Inferior parietal cortex (tissue), 1 donor: ENCODE measurements at regions not wholly inside any gene's neighbourhood (a gene's known extent, or its start where the extent isn't known, plus 50 kb on each side); places are given as distances from the start of the nearest gene placed in this dataset.
A peak's percentile ranks its signal among the peaks of the same experiment; 100 is the strongest.
"Not testable (repeated sequence)": the region's sequence is repeated elsewhere in the genome, so short reads cannot be mapped to it uniquely, and the experiment has no call there.

Experiments used
- DNase-seq: peaks from one replicate; pipeline ENCODE4 v3.0.0-alpha.2; 2016; ENCODE audit errors: extremely low spot score

DNA sequence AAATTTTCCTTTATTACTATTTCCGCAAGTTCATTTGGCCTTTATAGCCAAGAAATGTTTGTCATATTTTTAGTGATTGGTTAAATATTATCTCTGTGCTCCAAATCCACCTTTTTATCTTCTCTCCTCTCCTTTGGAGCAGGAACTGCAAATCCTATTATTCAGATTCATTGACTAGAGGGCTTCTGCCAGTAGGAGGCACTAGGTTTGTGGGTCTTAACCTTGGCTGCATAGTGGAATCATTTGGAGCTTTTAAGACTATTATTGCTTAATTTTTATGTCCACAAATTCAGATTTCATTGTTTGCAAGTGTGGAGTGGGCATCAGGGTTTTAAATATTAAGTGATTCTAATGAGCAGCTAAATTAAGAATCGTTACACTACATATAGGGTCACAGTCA, 75.3 kb upstream of the SYT10 start:
- no peak for DNase-seq

DNA sequence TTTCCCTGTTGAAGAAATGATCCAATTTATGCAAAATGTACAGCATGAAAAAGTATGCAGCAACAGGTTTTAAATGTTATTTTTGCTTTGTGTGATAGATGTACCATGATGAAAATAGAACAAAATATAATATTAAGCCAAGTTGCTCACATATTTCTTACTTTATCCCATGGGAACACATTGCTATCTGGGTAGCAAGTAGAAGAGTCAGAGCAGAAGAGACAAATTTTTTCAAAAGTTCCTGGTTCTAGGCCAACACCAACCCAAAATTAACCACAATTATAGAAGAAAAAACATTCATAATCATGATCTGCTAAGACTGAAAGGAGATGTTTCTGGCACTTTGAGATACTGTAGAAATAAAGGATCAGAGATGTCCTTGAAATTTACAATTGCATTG, 79.9 kb upstream of the SYT10 start:
- peak; percentile 29 for DNase-seq

DNA sequence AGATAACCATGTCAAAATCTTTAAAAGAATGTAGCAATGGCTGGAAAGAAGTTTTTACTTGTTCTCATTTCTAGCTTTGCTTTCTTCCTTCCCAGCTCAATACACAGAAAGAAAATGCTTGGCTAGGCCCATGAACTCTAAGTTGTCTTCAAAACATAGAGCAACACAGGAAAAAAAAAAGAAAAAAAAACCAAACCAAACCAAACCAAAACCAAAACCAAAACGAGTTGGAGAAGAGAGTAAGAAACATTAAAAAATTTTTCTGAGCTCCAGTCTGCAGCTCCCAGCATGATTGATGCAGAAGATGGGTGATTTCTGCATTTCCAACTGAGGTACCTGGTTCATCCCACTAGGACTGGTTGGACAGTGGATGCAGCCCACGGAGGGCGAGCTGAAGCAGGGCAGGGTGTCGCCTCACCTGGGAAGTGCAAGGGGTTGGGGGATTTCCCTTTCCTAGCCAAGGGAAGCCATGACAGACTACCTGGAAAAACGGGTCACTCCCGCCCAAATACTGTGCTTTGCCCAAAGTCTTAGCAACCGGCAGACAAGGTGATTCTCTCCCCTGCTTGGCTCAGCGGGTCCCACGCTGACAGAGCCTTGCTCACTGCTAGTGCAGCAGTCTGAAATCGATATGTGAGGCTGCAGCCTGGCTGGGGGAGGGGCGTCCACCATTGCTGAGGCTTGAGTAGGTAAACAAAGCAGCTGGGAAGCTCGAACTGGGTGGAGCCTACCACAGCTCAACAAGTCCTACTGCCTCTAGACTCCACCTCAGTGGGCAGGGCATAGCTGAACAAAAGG, 81.1 kb upstream of the SYT10 start:
- DNase-seq: not testable (repeated sequence)

DNA sequence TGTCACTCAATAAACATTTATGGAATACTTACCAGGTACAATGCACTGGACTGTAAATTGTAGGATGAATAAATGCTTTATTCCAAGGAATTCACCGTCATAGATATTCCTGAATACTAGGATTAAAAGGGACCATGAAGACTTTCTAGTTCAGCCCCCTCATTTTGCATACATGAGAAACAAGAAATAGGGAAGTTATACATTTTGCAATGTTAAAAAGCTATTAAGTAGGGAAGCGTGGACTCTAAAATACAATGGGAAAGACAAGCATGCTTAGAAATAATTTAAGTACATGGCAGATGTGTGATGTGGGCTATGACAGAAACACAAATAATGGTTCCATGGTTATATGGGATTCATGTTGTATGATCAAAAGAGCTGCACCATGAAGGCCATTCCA, 89.4 kb upstream of the SYT10 start:
- DNase-seq: no peak

DNA sequence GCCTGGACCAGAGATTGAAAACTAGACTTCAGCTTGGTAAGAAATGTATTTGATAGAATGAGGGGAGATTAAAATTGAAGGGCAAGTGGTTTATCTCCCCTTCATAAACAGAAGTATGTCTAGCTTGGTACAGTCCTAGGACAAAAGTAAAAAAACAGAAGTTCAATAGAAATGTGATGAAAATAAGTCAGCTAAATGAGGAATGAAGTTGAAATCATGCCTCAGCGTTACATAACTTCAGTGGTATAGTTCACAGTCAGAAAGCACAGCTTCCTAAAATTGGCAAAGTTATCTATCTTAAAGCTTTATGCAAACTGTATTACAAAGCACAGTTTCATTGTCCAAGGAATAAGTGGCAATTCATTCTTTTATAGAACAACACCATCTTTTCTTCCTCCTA, 90.2 kb upstream of the SYT10 start:
- DNase-seq: peak; percentile 62

DNA sequence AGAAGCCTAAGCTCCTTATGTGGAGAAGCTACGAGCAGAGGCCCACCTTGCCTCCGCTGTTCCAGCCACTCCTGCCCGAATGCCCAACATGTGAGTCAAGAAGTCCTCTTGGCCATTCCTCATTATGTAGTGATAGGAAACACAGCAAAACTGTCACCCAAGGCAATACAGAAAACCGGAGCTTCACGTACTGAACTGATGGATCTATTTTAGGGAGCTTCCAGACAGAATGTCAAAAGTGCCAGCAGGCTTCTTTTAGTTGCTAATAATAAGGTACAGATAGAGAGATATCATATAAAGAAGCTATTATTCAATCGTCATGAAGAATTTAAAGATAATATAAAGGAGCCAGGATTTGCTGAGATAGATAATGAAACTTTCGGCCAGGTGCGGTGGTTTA, 91.6 kb upstream of the SYT10 start:
- DNase-seq: no peak

DNA sequence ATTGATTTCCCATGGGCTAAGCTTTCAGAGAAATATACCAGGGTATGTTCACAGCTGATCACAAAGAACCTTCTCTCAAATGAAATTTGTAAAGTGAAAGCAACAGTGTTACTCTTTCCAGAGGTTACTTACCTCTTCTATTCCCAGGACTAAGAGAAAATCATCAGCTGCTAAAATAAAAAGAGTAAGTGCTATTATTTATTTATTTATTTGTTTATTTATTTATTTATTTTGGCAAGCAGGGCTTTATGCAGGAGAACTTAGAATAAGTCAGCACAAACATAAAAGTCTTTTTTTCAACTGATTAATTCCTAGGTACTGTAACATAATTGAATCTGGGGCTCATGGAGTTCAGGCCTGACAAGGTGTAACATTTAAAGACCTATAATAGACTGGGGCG, 93.9 kb upstream of the SYT10 start:
- no peak for DNase-seq

DNA sequence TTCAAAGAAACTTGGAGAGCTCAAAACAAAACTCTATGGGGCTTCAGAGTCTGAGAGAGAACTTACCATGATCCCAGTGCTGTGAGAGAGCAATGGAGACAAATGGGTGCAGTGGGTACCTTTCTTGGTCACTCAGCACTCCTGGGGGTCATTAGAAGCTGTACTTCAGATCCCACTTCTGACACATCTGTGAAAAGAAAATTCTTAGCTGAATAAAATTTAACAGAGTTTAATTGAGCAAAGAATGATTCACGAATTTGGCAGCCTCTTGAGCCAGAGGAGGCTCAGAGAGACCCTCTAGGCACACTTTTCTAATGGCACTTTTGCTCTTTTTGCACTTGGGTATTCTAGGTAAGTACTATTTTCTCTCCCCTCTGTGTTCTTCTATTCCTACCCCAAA, 96.8 kb upstream of the SYT10 start:
- no peak for DNase-seq

DNA sequence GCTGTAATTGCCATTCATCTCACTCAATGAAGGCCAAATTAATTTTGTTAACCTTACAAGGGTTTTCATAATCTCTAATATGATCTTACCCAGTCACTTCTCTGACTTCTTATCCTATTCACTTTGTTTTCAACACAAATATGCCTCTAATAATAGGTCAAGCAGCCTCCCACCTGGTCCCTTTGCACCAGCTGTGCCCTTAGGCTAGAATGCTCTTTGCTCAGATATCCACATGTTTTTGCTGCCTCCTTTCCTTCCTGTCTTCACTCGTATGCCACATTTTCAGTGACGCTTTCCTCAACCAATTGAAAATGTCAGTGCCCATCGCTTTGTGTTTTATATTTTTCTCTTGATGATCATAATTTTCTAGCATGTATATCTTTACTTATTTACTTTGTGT, 106.4 kb upstream of the SYT10 start:
- DNase-seq: no peak

DNA sequence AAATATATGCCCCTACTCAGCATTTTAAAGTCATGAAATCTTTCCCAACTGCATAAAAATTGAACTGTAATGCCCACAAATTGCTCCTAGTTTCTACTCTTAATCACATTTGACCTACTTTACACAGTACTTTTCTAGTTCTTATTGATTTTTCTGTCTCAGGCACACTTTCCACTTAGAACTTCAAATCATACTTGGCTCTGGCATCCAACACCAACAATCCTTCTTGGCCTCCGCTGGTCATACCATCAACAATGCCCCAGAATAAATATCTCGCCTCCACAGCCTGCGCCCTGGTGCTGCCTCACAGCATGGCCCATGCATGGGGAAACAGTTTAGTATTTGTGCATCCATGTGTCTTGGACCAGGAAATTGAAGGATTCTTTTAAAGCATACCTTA, 107.5 kb upstream of the SYT10 start:
- no peak for DNase-seq

DNA sequence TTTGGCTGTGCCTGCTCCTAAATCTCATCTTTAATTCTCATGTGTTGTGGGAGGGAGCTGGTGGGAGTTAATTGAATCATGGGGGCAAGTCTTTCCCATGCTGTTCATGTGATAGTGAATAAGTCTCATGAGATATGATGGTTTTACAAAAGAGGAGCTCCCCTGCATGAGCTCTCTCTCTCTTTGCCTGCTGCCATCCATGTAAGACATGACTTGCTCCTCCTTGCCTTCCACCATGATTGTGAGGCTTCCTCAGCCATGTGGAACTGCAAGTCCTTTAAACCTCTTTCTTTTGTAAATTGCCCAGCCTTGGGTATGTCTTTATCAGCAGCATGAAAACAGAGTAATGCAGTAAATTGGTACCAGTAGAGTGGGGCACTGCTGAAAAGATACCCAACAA, 110.6 kb upstream of the SYT10 start:
- not testable (repeated sequence) for DNase-seq

DNA sequence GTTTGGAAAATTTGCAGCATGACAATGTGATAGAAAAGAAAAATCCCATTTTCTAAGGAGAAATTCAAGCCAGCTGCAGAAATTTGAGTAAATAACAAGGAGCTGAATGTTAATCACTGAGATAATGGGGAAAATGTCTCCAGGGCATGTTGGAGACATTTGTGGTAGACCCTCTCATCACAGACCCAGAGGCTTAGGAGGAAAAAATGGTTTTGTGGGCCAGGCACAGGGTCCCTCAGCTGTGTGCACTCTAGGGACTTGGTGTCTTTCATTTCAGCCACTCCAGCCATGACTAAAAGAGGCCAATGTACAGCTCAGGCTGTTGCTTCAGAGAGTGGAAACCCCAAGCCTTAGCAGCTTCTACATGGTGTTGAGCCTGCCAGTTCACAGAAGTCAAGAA, 111.4 kb upstream of the SYT10 start:
- no peak for DNase-seq

DNA sequence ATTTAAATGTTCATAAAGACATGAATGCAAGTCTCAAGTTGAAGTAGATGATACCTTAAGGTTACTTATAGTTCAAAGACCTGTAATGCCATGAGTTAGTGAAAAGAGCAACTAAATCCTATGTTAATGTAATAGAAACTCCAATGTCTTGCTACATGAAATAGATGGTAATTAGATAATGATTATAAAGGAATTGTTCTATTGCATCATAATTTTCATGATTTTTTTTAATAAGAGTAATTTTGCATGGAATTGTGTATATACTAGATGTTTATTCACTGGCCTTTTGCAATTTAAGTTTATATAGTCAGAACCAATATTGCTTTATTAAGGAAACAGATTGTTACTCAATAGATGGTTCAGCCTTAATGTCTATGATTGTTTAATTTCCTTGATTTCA, 115.5 kb upstream of the SYT10 start:
- no peak for DNase-seq

DNA sequence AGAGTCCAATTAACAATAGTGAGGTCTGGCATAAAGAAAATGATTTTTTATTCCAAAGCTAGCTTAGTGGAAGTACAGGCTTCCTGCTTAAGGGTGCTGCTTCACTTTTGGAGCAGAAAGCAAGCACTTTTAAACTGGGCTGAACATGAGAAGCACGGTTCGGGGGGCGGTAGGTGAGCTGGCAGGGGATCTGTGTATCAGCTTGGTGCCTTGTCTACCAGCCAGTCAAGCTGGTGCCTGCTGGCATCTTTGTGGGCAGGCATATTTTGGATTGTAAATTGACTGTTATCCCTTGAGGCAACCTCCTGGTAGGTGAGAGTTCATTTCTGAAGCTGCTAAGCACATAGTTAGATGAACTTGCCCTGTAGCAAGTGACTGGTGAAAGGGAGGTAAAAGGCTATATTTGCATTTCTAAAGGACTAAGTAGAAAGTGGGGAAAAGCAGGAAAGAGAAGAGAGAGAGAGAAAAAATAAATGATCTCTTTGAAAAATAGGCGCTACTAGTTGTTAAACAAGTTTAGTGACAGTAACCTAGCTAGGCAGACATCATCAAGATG, 121.1 kb upstream of the SYT10 start:
- DNase-seq: no peak

DNA sequence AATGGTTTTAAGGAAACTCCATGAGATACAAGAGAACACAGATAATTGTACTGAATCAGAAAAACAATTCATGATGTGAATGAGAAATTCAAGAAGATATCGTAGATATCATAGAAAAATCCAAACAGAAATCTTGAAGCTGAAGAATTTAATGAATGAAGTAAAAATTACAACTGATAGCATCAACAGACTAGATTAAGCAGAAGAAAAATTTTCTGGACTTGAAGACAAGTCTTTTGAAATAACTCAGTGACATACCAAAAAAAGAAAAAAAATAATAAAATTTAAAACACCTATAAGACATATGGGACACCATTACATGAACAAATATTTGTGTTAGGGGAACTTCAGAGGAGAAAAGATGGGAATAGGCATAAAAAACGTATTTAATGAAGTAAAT, 122.8 kb upstream of the SYT10 start:
- DNase-seq: no peak

DNA sequence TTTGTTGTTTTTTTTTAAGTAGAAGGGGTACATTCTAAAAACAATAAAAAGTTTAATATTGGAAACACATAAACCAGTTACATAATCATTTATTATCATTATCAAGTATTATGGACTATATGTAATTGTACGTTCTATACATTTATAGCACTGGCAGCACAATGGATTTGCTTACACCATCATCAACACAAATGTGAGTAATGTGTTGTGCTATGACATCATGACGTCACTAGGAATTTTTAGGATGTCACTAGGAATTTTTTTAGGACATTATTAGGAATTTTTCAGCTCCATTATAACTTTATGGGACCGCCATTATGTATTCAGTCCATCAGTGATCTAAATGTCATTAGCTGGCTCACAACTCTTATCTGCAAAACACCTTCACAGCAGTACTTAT, 126.8 kb upstream of the SYT10 start:
- no peak for DNase-seq

DNA sequence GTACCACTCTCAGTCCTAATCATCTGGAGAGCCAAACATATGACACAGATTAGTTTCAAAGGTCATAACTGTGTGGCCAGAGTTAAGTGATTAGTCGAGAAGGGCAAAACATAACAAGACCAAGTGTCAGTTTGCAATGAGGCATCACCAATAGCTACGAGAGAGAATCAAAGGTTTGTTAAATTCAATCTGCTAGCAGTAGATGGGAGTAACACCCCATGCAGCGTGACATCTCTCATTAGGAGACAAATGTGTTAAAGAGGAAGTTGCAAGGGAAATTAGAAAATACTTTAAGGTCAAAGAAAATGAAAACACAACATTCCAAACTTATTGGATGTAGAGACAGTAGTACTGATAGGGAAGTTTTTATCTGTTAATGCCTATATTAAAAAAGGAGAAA, 135.7 kb upstream of the SYT10 start:
- no peak for DNase-seq

DNA sequence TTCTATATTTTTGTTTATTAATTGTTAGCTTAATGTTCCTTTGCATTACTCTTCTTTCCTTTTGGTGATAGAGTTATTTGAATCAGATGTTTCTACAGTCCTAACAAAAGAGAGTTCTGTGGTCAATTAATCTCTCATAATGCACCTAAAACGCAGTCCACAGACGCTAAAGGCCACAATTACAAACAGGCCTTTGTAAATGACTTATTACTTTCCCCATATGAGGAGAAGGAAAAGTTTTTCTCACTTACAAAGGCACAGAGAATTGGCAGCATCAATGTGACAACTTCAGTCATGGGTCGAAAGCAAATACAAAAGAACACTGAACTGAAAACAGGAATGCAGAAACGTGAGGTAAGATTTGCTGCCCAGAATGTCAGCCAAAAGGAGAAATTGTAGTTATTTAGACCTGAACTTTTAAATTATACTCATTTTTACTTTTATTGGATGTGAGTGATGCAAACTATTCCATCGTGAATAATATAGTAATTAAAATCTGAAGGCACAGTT, 142.0 kb upstream of the SYT10 start:
- no peak for DNase-seq

DNA sequence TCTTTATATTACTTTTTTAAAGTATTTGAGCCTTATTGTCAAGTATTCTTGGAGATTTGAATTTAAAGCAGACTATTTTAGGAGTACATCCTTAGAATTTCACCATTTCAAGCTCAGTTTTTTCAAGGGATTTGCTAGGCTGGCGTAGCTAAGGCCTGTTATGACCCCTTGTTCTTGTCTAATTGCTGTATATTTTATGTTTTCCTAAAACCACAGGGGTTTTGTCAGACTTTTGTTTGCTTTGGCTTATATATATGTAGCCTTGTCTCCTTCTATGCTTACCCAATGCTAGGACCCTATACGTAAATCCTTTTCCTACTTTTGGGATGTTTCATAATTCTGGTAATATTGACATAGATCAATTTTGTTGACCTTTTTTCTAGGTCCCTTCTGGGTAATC, 147.0 kb upstream of the SYT10 start:
- DNase-seq: no peak

DNA sequence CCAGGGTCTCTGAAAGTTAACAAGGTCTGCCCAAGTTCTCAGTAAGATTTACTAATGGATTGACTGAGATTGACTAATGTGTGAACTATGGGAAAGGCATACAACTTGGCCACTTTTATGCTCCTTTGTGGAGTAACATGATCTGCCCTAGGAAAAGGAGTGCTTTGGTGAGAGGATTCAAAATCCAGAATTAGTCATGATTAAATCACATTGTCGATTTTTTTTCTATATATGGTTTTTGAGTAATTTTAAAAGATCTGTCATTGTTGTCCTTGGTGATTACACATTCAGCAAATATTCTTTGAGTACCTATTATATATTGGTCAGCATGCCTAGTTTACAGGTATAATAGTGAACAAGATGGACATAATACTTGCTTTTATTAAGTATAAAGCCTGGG, 147.7 kb upstream of the SYT10 start:
- no peak for DNase-seq

DNA sequence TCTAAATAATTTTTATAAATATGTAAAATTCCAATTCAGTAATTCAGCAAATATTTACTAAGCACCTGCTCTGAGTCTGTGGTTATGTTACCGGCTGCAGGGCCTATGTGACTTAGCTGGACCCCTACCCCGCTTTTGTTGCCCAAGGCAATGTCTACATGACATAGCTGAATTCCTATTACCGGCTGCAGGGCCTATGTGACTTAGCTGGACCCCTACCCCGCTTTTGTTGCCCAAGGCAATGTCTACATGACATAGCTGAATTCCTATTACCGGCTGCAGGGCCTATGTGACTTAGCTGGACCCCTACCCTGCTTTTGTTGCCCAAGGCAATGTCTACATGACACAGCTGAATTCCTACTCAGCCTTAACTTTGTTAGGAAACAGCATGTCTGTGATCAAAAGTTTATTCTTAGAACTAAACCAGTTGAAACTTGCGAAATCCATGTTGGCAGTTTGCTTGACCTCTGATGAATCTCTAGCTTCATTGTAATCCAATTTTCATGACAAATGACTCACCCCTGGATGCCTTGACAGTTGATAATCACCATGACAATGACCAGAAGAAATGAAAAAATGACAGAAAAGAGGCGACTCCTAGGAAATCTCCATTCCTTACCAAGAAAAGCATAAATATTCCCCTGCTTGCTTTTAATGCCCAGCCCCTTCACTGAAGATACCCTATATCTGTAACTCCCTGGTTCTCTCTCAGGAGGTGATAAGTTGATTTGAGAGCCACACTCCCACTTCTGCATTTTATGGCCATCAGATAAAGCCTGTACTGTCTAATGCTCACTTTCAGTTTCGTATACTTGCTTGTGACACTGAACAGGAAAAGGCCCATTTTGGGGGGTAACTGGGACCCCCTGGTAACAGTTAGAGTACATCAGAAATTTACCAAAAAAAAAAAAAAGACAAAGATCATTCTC, 148.4 kb upstream of the SYT10 start:
- peak; percentile 15 for DNase-seq

DNA sequence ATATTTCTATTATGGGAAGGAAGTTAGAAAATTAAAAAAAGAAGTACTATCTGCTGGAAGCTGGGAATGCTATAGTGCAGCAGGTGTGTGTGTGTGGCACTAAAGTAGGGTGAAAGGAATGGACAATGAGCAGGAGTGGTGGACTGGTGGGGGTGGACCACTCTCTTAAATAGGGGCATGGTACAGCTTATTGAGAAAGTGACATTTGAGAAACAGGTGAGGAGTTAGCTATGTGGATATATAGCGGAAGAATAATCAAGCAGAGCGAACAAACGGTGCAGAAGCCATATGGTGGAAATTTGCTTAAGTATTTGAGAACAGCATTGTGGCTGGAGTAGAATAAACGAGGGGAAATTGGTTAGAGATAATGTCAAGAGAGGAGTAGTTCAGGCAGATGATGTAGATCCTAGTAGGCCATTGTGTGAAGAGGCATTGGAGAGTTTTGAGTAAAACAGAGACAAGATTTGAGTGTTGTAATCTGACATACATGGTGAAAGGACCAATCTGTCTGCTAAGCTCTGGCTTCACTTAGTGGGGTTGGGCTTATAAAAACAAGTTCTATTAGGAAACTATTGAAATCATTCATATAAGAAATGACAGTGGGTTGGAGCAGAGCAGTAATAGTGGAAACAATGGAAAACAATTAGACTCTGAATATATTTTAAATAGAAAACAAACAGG, 149.2 kb upstream of the SYT10 start:
- no peak for DNase-seq
